ENCODE measurements at regions not wholly inside any gene's neighbourhood (a gene's known extent, or its start where the extent isn't known, plus 50 kb on each side); places are given as distances from the start of the nearest gene placed in this dataset.

DNA sequence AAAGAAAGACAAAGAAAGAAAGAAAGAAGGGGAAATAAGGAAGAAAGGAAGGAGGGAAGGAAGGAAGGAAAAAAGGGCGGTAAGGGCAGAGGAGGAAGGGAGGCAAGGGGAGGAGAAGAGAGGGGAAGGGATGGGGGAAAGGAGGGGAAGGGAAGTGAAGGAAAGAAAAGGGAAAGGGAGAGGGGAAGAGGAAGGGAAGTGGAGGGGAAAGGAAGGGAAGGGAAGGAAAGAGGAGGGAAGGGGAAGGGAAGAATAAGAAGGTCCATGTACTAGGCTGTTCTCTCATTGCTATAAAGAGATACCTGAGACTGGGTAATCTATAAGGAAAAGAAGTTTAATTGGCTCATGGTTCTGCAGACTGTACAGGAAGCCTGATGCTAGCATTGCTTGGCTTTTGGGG is 217.1 kb downstream of the ENC1 start:
- Histone ChIP-seq H3K4me1 (ENCODE audit: control insufficient read depth in 1 of 2, extremely low read depth in 1 of 2, insufficient read depth in 2 of 2, low read length in 2 of 2) (no peaks in the 10 kb centered on the region), H3K9me3 (no peaks in the 10 kb centered on the region), H3K4me3 (ENCODE audit: control insufficient read depth in 1 of 2, extremely low read depth in 1 of 2, low read length in 1 of 2) (no peak overlapping the region), H3K36me3 (ENCODE audit: control insufficient read depth in 2 of 2, extremely low read depth in 1 of 2, insufficient read depth in 1 of 2, low read length in 1 of 2) (no peaks in the 10 kb centered on the region), H3K27ac (ENCODE audit: low read length) (no peak overlapping the region), H3K27me3 (replicated peaks in 1 of 2; ENCODE audit: control insufficient read depth in 2 of 2, extremely low read depth in 1 of 2, insufficient read depth in 2 of 2, low read length in 1 of 2) (peaks cover 0 to 2% of the 10 kb centered on the region in 2 experiments)
- Mint-ChIP-seq H3K36me3 (no peaks in the 10 kb centered on the region), H3K4me1 (no peaks in the 10 kb centered on the region), H3K9me3 (no peaks in the 10 kb centered on the region), H3K4me3 (no peak overlapping the region), H3K27ac (no peak overlapping the region), H3K27me3 (peaks cover 5 to 16% of the 10 kb centered on the region in 2 donors)
- POLR2A ChIA-PET: no interaction called here
- ATAC-seq (replicated peaks in 1 of 4) (no peak), DNase-seq (no peak)
- WGBS (ENCODE audit: insufficient coverage): 89% methylated on average over 1 of the region's 1 CpG
- CTCF ChIA-PET: no interaction called here

- Mint-ChIP-seq H3K27ac (no peak overlapping the region), H3K4me1 (no peaks in the 10 kb centered on the region), H3K36me3 (no peaks in the 10 kb centered on the region), H3K27me3 (peaks cover 5 to 13% of the 10 kb centered on the region in 2 donors), H3K9me3 (no peaks in the 10 kb centered on the region), H3K4me3 (no peak overlapping the region)
- Histone ChIP-seq H3K36me3 (ENCODE audit: control insufficient read depth in 2 of 2, extremely low read depth in 1 of 2, insufficient read depth in 1 of 2, low read length in 1 of 2) (no peaks in the 10 kb centered on the region), H3K4me1 (ENCODE audit: control insufficient read depth in 1 of 2, extremely low read depth in 1 of 2, insufficient read depth in 2 of 2, low read length in 2 of 2) (no peaks in the 10 kb centered on the region), H3K27me3 (replicated peaks in 1 of 2; ENCODE audit: control insufficient read depth in 2 of 2, extremely low read depth in 1 of 2, insufficient read depth in 2 of 2, low read length in 1 of 2) (peaks cover 0 to 2% of the 10 kb centered on the region in 2 experiments), H3K27ac (ENCODE audit: low read length) (no peak overlapping the region), H3K9me3 (no peaks in the 10 kb centered on the region), H3K4me3 (ENCODE audit: control insufficient read depth in 1 of 2, extremely low read depth in 1 of 2, low read length in 1 of 2) (no peak overlapping the region)
- ATAC-seq (replicated peaks in 1 of 4) (no peak), DNase-seq (no peak)
- 10% methylated on average over 4 of the region's 4 CpGs for WGBS (ENCODE audit: insufficient coverage)
- CTCF ChIA-PET: no interaction called here
- POLR2A ChIA-PET: no interaction called here
Observed at GRCh38 chr5:74422671-74423070, 217.9 kb downstream of the ENC1 start.

GRCh38 chr5:74422030-74422429 is 218.5 kb downstream of the ENC1 start:
- no peak overlapping the region for H3K4me3 Mint-ChIP-seq
- CTCF ChIA-PET: no interaction called here
- ATAC-seq (replicated peaks in 1 of 4) (no peak), DNase-seq (no peak)
- H3K4me1 ChIP-seq (ENCODE audit: control insufficient read depth in 1 of 2, extremely low read depth in 1 of 2, insufficient read depth in 2 of 2, low read length in 2 of 2): no peaks in the 10 kb centered on the region
- no peaks in the 10 kb centered on the region for H3K36me3 ChIP-seq (ENCODE audit: control insufficient read depth in 2 of 2, extremely low read depth in 1 of 2, insufficient read depth in 1 of 2, low read length in 1 of 2)
- no peaks in the 10 kb centered on the region for H3K9me3 ChIP-seq
- WGBS (ENCODE audit: insufficient coverage): 60% methylated on average over 1 of the region's 3 CpGs
- H3K27me3 Mint-ChIP-seq: peaks cover 5 to 9% of the 10 kb centered on the region in 2 donors
- H3K9me3 Mint-ChIP-seq: no peaks in the 10 kb centered on the region
- H3K36me3 Mint-ChIP-seq: no peaks in the 10 kb centered on the region
- H3K27ac Mint-ChIP-seq: no peak overlapping the region
- POLR2A ChIA-PET: no interaction called here
- H3K4me1 Mint-ChIP-seq: no peaks in the 10 kb centered on the region
- H3K27me3 ChIP-seq (replicated peaks in 1 of 2; ENCODE audit: control insufficient read depth in 2 of 2, extremely low read depth in 1 of 2, insufficient read depth in 2 of 2, low read length in 1 of 2): peaks cover 0 to 2% of the 10 kb centered on the region in 2 experiments
- no peak overlapping the region for H3K4me3 ChIP-seq (ENCODE audit: control insufficient read depth in 1 of 2, extremely low read depth in 1 of 2, low read length in 1 of 2)
- no peak overlapping the region for H3K27ac ChIP-seq (ENCODE audit: low read length)

DNA sequence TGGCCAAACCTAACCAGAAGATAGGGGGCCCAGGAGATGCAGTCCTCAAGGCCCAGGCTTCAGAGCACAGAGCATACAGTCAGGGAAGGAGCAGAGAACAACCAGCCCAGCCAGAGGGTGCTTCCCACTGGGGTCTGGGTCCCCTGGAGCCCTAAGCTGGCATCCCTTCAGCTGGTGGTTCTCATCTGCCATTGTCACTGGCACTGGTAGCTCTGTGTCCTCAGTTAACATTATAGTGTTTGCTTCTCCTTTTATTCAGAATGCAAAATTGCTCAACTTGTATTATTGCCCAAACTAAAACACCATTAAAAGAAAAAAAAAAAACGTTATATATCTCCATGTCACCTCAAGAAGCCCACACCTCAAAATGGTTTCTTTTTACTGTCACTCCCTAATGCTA is 219.2 kb downstream of the ENC1 start:
- no peaks in the 10 kb centered on the region for H3K36me3 ChIP-seq (ENCODE audit: control insufficient read depth in 2 of 2, extremely low read depth in 1 of 2, insufficient read depth in 1 of 2, low read length in 1 of 2)
- no peak overlapping the region for H3K27ac Mint-ChIP-seq
- H3K36me3 Mint-ChIP-seq: no peaks in the 10 kb centered on the region
- no peak for DNase-seq
- no CpG with 5 or more reads among the region's 1 CpG for WGBS (ENCODE audit: insufficient coverage)
- CTCF ChIA-PET: no interaction called here
- peaks cover 0 to under 1% (median 0%) of the 10 kb centered on the region in 3 donors for H3K4me1 Mint-ChIP-seq
- no peaks in the 10 kb centered on the region for H3K9me3 Mint-ChIP-seq
- no peaks in the 10 kb centered on the region for H3K27me3 ChIP-seq (replicated peaks in 1 of 2; ENCODE audit: control insufficient read depth in 2 of 2, extremely low read depth in 1 of 2, insufficient read depth in 2 of 2, low read length in 1 of 2)
- POLR2A ChIA-PET: no interaction called here
- no peak overlapping the region for H3K27ac ChIP-seq (ENCODE audit: low read length)
- H3K27me3 Mint-ChIP-seq: peaks cover 5 to 9% of the 10 kb centered on the region in 2 donors
- no peak overlapping the region for H3K4me3 ChIP-seq (ENCODE audit: control insufficient read depth in 1 of 2, extremely low read depth in 1 of 2, low read length in 1 of 2)
- H3K4me1 ChIP-seq (ENCODE audit: control insufficient read depth in 1 of 2, extremely low read depth in 1 of 2, insufficient read depth in 2 of 2, low read length in 2 of 2): no peaks in the 10 kb centered on the region
- ATAC-seq (replicated peaks in 1 of 4): no peak
- H3K4me3 Mint-ChIP-seq: no peak overlapping the region
- H3K9me3 ChIP-seq: no peaks in the 10 kb centered on the region

DNA sequence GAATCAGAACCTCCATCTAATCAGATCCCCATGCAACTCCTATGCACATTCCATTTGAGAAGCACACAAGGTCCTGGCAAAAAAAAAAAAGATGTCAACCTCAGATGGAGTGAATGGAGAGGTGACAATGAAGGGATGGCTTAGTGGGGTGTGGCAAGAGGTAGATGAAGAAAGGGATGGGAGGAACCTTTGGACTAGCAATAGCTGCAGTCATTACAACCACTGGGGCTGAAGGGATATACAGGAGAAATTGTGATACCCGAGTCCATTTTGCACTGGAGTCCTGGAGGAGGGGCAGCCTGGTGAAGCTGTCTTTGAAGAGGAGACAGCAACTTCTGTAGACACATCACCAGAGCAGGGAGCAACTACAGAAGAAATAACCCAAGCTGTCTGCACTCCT is 219.6 kb downstream of the ENC1 start:
- Mint-ChIP-seq H3K36me3 (no peaks in the 10 kb centered on the region), H3K27me3 (peaks cover 5 to 9% of the 10 kb centered on the region in 2 donors), H3K4me1 (peaks cover 0 to 5% (median 0%) of the 10 kb centered on the region in 3 donors), H3K27ac (no peak overlapping the region), H3K4me3 (no peak overlapping the region), H3K9me3 (no peaks in the 10 kb centered on the region)
- H3K27ac ChIP-seq (ENCODE audit: low read length): no peak overlapping the region
- ChIA-PET POLR2A (no interaction called here), CTCF (no interaction called here)
- H3K4me1 ChIP-seq (ENCODE audit: control insufficient read depth in 1 of 2, extremely low read depth in 1 of 2, insufficient read depth in 2 of 2, low read length in 2 of 2): peaks cover 0 to 2% of the 10 kb centered on the region in 2 experiments
- DNase-seq (no peak), ATAC-seq (replicated peaks in 1 of 4) (no peak)
- no peak overlapping the region for H3K4me3 ChIP-seq (ENCODE audit: control insufficient read depth in 1 of 2, extremely low read depth in 1 of 2, low read length in 1 of 2)
- no peaks in the 10 kb centered on the region for H3K27me3 ChIP-seq (replicated peaks in 1 of 2; ENCODE audit: control insufficient read depth in 2 of 2, extremely low read depth in 1 of 2, insufficient read depth in 2 of 2, low read length in 1 of 2)
- no peaks in the 10 kb centered on the region for H3K9me3 ChIP-seq
- H3K36me3 ChIP-seq (ENCODE audit: control insufficient read depth in 2 of 2, extremely low read depth in 1 of 2, insufficient read depth in 1 of 2, low read length in 1 of 2): no peaks in the 10 kb centered on the region
- no CpG with 5 or more reads among the region's 1 CpG for WGBS (ENCODE audit: insufficient coverage)

DNA sequence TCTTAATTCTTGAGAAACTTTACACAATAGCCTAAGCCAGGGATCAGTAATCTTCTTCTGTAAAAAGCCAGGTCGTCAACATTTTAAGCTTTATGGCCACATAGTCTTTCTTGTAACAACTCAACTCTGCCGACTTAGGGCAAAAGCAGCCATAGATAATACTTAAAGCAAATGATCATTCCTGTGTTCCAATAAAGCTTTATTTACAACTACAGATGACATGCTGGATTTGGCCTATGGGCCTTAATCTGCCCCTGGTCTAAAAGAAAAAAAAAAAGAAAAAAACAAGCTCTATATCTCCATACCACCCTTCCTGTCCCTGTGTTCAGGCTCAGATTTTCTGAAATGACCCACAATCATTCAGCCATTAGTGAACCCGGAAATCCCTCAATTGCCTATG is 220.3 kb downstream of the ENC1 start:
- CTCF ChIA-PET: interaction anchor here in 1 of 2 donors (0.5 kb wide), 1 partner anchor 155 kb away, joined by 3 read pairs; no protein-coding TSS in a partner anchor
- Mint-ChIP-seq H3K27me3 (peaks cover 8 to 9% of the 10 kb centered on the region in 2 donors), H3K27ac (no peak overlapping the region), H3K4me3 (no peak overlapping the region), H3K4me1 (peaks cover 0 to 10% (median 0%) of the 10 kb centered on the region in 3 donors), H3K9me3 (no peaks in the 10 kb centered on the region), H3K36me3 (no peaks in the 10 kb centered on the region)
- no peaks in the 10 kb centered on the region for H3K9me3 ChIP-seq
- POLR2A ChIA-PET: no interaction called here
- H3K4me1 ChIP-seq (ENCODE audit: control insufficient read depth in 1 of 2, extremely low read depth in 1 of 2, insufficient read depth in 2 of 2, low read length in 2 of 2): peaks cover 0 to 4% of the 10 kb centered on the region in 2 experiments
- no peak for ATAC-seq (replicated peaks in 1 of 4)
- DNase-seq: no peak
- H3K36me3 ChIP-seq (ENCODE audit: control insufficient read depth in 2 of 2, extremely low read depth in 1 of 2, insufficient read depth in 1 of 2, low read length in 1 of 2): no peaks in the 10 kb centered on the region
- 70% methylated on average over 2 of the region's 3 CpGs for WGBS (ENCODE audit: insufficient coverage)
- no peak overlapping the region for H3K4me3 ChIP-seq (ENCODE audit: control insufficient read depth in 1 of 2, extremely low read depth in 1 of 2, low read length in 1 of 2)
- no peak overlapping the region for H3K27ac ChIP-seq (ENCODE audit: low read length)
- H3K27me3 ChIP-seq (replicated peaks in 1 of 2; ENCODE audit: control insufficient read depth in 2 of 2, extremely low read depth in 1 of 2, insufficient read depth in 2 of 2, low read length in 1 of 2): no peaks in the 10 kb centered on the region

DNA sequence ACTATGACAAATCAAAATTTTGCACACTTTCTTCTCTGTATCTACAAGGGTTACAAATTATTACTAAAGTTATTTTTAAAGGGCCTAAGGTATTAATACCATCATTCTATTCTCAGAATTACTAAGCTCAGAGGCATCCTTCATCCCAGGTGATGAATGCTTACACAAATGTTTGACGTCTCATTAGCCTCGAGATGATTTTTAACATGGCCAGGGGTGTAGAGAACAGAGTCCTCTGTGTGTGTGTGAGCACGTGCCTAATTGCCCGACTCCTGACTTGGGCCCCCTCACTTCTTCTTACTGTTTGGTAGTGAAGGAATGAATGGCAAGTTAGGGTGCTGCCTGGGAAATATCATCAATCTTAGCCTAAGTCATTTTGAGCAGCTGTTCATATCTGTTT is 221.1 kb downstream of the ENC1 start:
- no peaks in the 10 kb centered on the region for H3K36me3 ChIP-seq (ENCODE audit: control insufficient read depth in 2 of 2, extremely low read depth in 1 of 2, insufficient read depth in 1 of 2, low read length in 1 of 2)
- Mint-ChIP-seq H3K4me3 (no peak overlapping the region), H3K36me3 (no peaks in the 10 kb centered on the region), H3K27me3 (peaks cover 8 to 12% of the 10 kb centered on the region in 2 donors), H3K27ac (no peak overlapping the region), H3K9me3 (no peaks in the 10 kb centered on the region), H3K4me1 (peaks cover 0 to 10% (median 0%) of the 10 kb centered on the region in 3 donors)
- CTCF ChIA-PET: interaction anchor here in 1 of 2 donors (1.2 kb wide), 1 partner anchor 161 kb away, joined by 3 read pairs; no protein-coding TSS in a partner anchor
- H3K9me3 ChIP-seq: no peaks in the 10 kb centered on the region
- POLR2A ChIA-PET: no interaction called here
- H3K4me1 ChIP-seq (ENCODE audit: control insufficient read depth in 1 of 2, extremely low read depth in 1 of 2, insufficient read depth in 2 of 2, low read length in 2 of 2): peaks cover 0 to 4% of the 10 kb centered on the region in 2 experiments
- no peak for ATAC-seq (replicated peaks in 1 of 4)
- H3K4me3 ChIP-seq (ENCODE audit: control insufficient read depth in 1 of 2, extremely low read depth in 1 of 2, low read length in 1 of 2): no peak overlapping the region
- 90% methylated on average over 2 of the region's 4 CpGs for WGBS (ENCODE audit: insufficient coverage)
- no peak overlapping the region for H3K27ac ChIP-seq (ENCODE audit: low read length)
- no peaks in the 10 kb centered on the region for H3K27me3 ChIP-seq (replicated peaks in 1 of 2; ENCODE audit: control insufficient read depth in 2 of 2, extremely low read depth in 1 of 2, insufficient read depth in 2 of 2, low read length in 1 of 2)
- DNase-seq: no peak

All from T-cell (primary cell).